ENCODE measurements at regions not wholly inside any gene's neighbourhood (a gene's known extent, or its start where the extent isn't known, plus 50 kb on each side); places are given as distances from the start of the nearest gene placed in this dataset.

DNA sequence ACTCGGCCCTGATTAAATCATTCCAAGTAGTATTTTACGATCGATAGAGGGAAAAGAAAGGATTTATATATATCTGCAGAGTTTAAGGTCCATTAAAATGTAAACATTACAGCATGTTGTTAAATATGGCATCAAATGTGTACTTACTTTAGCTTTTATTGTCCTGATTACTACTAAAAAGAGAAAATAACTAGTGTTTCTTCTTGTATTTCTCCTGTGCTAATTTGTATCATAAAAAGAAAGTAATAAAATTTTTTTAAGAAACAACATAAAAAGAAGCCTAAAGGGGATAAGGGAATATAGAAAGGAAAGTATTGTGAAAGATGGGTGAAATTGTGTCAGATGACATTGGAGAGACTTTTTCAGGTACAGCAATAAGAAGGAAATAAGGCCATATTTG is 300.3 kb upstream of the ARSJ start:
- H3K36me3 ChIP-seq (replicated peaks in 1 of 2; ENCODE audit: control extremely low read depth in 1 of 2, control insufficient read depth in 1 of 2, extremely low read depth in 1 of 2, insufficient read depth in 2 of 2, low read length in 1 of 2), result no peaks in the 10 kb centered on the region
- H3K27ac ChIP-seq (ENCODE audit: low read length in 2 of 2), result no peak overlapping the region
- no peaks in the 10 kb centered on the region for H4K20me1 ChIP-seq (ENCODE audit: control insufficient read depth, insufficient read depth, low read length, poor library complexity, severe bottlenecking)
- peaks cover 0 to 12% of the 10 kb centered on the region in 2 donors for H3K4me1 ChIP-seq (ENCODE audit: control insufficient read depth in 2 of 2, insufficient read depth in 2 of 2, low read length in 2 of 2)
- Mint-ChIP-seq H3K4me3 (no peak overlapping the region), H3K4me1 (peaks cover 12% of the 10 kb centered on the region), H3K27me3 (peaks cover 5% of the 10 kb centered on the region), H3K9me3 (ENCODE audit: insufficient read depth) (no peaks in the 10 kb centered on the region), H3K27ac (no peak overlapping the region)
- H3K4me2 ChIP-seq (replicated peaks; ENCODE audit: low read depth, low read length, poor library complexity, severe bottlenecking), result no peak overlapping the region
- intact Hi-C loops (cut with micrococcal nuclease), result no loop called here
- H3K27me3 ChIP-seq (replicated peaks in 1 of 4; ENCODE audit: control extremely low read depth in 1 of 4, control insufficient read depth in 3 of 4, insufficient read depth in 4 of 4, low read length in 3 of 4), result no peaks in the 10 kb centered on the region
- no peak for TF ChIP-seq EZH2 (IDR thresholded peaks at IDR 0.05; ENCODE audit: borderline replicate concordance, insufficient read depth, low read depth, low read length, poor library complexity, severe bottlenecking)
- TF ChIP-seq, protein P1, sequence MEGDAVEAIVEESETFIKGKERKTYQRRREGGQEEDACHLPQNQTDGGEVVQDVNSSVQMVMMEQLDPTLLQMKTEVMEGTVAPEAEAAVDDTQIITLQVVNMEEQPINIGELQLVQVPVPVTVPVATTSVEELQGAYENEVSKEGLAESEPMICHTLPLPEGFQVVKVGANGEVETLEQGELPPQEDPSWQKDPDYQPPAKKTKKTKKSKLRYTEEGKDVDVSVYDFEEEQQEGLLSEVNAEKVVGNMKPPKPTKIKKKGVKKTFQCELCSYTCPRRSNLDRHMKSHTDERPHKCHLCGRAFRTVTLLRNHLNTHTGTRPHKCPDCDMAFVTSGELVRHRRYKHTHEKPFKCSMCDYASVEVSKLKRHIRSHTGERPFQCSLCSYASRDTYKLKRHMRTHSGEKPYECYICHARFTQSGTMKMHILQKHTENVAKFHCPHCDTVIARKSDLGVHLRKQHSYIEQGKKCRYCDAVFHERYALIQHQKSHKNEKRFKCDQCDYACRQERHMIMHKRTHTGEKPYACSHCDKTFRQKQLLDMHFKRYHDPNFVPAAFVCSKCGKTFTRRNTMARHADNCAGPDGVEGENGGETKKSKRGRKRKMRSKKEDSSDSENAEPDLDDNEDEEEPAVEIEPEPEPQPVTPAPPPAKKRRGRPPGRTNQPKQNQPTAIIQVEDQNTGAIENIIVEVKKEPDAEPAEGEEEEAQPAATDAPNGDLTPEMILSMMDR (IDR thresholded peaks at IDR 0.05), result no peak
- CTCF ChIA-PET, result no interaction called here
- no peak overlapping the region for H3K9ac ChIP-seq (ENCODE audit: low read length)
- no peak overlapping the region for H2AFZ ChIP-seq (ENCODE audit: insufficient read depth, low read depth, low read length, poor library complexity, severe bottlenecking)
- H3K9me3 ChIP-seq (ENCODE audit: control extremely low read depth in 1 of 3, control insufficient read depth in 2 of 3, insufficient read depth in 1 of 3, low read length in 2 of 3), result no peaks in the 10 kb centered on the region
- no CpG with 5 or more reads among the region's 3 CpGs for WGBS (ENCODE audit: insufficient coverage)
- POLR2A ChIA-PET, result no interaction called here
- DNase-seq, result no peak
- ATAC-seq (ENCODE audit: low read depth), result no peak
- H3K4me3 ChIP-seq (ENCODE audit: control extremely low read depth in 1 of 5, extremely low read depth in 1 of 5, insufficient read depth in 1 of 5, low read depth in 2 of 5, low read length in 4 of 5), result no peak overlapping the region
- no peaks in the 10 kb centered on the region for H3K79me2 ChIP-seq (ENCODE audit: control insufficient read depth, insufficient read depth, low read length)

DNA sequence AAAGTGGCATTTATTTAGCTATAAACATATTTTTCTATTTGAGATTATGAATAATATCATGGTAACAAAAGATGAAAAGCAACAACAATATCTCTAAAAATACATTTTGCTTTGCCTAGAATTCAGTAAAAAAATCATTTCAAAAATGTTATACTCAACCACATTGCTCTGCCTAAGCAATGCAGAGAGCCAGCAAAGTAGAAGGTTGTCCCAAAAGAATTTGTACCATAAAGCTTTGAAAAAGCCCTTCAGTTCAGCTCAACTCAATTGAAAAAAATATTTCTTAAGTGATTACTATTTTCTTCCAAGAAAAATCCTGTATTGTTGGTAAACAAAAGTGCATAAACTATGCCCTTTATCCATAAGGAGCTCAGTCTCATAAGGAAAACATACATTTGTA is 301.2 kb upstream of the ARSJ start:
- Mint-ChIP-seq H3K4me1 (peaks cover 12% of the 10 kb centered on the region), H3K27me3 (peaks cover 5% of the 10 kb centered on the region), H3K27ac (no peak overlapping the region), H3K9me3 (ENCODE audit: insufficient read depth) (no peaks in the 10 kb centered on the region), H3K4me3 (no peak overlapping the region)
- Histone ChIP-seq H3K9me3 (ENCODE audit: control extremely low read depth in 1 of 3, control insufficient read depth in 2 of 3, insufficient read depth in 1 of 3, low read length in 2 of 3) (peaks cover 0 to 2% (median 0%) of the 10 kb centered on the region in 3 donors), H3K79me2 (ENCODE audit: control insufficient read depth, insufficient read depth, low read length) (no peaks in the 10 kb centered on the region), H2AFZ (ENCODE audit: insufficient read depth, low read depth, low read length, poor library complexity, severe bottlenecking) (no peak overlapping the region), H4K20me1 (ENCODE audit: control insufficient read depth, insufficient read depth, low read length, poor library complexity, severe bottlenecking) (no peaks in the 10 kb centered on the region), H3K27ac (ENCODE audit: low read length in 2 of 2) (no peak overlapping the region), H3K9ac (ENCODE audit: low read length) (no peak overlapping the region), H3K4me1 (ENCODE audit: control insufficient read depth in 2 of 2, insufficient read depth in 2 of 2, low read length in 2 of 2) (peaks cover 0 to 12% of the 10 kb centered on the region in 2 donors), H3K4me3 (ENCODE audit: control extremely low read depth in 1 of 5, extremely low read depth in 1 of 5, insufficient read depth in 1 of 5, low read depth in 2 of 5, low read length in 4 of 5) (no peak overlapping the region), H3K27me3 (replicated peaks in 1 of 4; ENCODE audit: control extremely low read depth in 1 of 4, control insufficient read depth in 3 of 4, insufficient read depth in 4 of 4, low read length in 3 of 4) (no peaks in the 10 kb centered on the region), H3K36me3 (replicated peaks in 1 of 2; ENCODE audit: control extremely low read depth in 1 of 2, control insufficient read depth in 1 of 2, extremely low read depth in 1 of 2, insufficient read depth in 2 of 2, low read length in 1 of 2) (no peaks in the 10 kb centered on the region), H3K4me2 (replicated peaks; ENCODE audit: low read depth, low read length, poor library complexity, severe bottlenecking) (no peak overlapping the region)
- DNase-seq, result no peak
- intact Hi-C loops (cut with micrococcal nuclease), result no loop called here
- ChIA-PET POLR2A (no interaction called here), CTCF (no interaction called here)
- ATAC-seq (ENCODE audit: low read depth), result no peak
- TF ChIP-seq, protein P1 (IDR thresholded peaks at IDR 0.05), result no peak
- no peak for TF ChIP-seq EZH2 (IDR thresholded peaks at IDR 0.05; ENCODE audit: borderline replicate concordance, insufficient read depth, low read depth, low read length, poor library complexity, severe bottlenecking)
